NCI-H1092 treated with DMSO at 0.1 percent for 48 hours (cell line): ENCODE measurements at regions not wholly inside any gene's neighbourhood (a gene's known extent, or its start where the extent isn't known, plus 50 kb on each side); places are given as distances from the start of the nearest gene placed in this dataset.
"Not testable (repeated sequence)": the region's sequence is repeated elsewhere in the genome, so short reads cannot be mapped to it uniquely, and the experiment has no call there.

ENCODE experiments used
- DNase-seq: peaks from one replicate; lab custom pipeline; 2025; lab: John Stamatoyannopoulos, UW

DNA sequence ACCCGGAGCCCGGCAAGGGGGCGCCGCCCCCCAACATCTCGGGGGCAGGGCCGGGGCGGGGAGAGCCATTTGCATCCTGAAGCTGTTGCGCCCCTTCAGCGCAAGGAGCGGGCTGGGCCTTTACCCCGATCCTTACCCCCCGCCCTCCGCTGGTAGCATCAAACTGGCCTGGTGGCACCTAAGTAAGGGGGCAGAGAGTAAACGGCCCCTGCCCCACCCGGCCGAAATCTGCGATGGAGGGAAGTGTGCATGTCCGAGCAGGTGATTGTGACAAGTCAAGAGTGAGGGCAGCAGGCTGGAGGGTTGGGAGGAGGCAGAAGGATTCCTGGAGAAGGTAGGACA lies 101.2 kb downstream of the ESM1 start:
- no peak for DNase-seq

GRCh38 chr5:54883374-54884194 lies 101.8 kb downstream of the ESM1 start:
- DNase-seq: no peak

DNA sequence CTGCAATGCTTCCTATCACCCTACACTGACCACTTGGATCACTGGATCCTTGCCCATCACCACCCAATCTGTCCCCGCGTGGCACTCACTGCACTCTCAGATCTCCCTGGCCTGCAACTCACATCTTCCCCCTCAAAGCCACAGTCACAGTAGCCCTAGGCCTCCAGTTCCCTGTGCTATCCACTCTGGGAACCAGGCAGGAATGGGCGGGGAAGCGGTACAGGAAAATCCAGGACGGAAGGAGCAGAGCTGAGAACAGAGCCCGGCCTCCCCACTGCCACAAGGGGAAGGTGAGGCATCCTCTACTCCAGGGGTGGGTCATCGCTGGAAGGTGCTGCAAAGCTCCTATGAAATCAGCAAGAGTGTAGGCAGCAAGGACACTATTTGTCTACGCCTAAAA lies 102.6 kb downstream of the ESM1 start:
- no peak for DNase-seq

DNA sequence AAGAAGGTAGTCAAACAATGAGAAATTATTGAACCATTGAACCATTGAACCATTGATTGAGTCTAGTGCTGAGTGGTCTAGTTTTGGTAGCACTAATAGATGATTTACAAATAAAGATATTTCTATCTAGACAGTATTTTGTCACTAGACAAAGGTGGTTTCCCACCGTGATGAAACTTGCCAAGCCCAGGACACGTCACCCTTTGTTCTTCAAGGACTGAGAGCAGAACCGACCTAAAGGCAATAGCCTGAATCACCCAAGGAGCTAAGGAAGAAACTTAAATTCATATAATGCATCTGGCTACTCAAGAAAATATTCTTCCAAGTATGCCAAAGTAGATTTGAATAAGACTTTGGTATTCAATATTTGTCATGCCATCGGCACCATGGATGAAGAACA lies 103.3 kb downstream of the ESM1 start:
- DNase-seq: no peak

DNA sequence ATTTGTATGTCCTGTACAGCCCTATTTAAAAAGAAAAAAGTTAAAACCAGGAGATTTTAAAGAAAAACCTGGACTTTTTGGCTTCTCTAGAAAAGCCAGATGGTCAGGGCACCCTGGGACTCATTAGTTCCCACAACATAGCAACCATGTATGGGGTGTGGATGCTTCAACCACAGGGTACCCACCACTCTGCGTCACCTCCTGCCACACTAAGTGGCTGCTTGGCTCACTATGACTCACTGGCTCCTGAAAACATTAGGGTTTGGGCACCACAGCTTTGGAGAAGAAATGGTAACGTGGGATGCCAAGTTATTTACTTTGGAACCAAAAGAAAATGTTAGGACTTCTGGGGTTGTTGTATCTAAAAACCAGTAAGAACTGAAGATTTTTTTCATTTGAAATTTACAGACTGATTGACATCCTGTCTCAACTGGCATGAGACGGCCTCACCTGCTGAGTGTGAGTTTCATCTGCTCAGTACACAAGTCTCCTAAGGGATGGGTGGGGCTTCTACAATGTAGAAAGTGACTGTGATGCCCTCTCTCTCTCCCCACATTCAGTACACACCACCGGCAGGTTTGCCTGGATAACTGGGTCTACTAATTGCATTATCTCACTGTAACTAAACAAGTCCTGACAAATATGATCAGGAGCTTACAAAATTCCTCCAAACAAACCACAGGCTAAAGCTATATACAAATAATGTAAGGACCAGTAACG lies 103.9 kb downstream of the ESM1 start:
- DNase-seq: no peak

DNA sequence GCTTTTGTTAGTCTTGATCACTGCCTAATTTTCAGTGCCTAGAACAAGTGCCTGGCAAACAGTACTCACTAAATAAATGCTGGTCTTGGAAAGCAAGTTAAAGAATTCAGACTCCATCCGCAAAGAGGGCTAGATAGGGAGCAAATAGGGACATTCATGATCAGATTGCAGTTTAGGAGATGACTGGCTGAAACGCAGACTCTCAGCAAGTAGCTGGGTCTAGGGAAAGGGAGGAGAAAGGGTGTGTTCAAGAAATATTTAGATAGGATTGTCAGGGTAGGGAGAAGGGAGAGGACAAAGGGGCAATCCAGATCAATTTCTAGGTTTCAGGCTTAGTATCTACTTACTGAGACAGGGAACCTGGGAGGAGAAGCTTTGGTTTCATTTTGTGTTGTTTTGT lies 108.4 kb downstream of the ESM1 start:
- DNase-seq: no peak

GRCh38 chr5:54876556-54876955 lies 108.8 kb downstream of the ESM1 start:
- no peak for DNase-seq

DNA sequence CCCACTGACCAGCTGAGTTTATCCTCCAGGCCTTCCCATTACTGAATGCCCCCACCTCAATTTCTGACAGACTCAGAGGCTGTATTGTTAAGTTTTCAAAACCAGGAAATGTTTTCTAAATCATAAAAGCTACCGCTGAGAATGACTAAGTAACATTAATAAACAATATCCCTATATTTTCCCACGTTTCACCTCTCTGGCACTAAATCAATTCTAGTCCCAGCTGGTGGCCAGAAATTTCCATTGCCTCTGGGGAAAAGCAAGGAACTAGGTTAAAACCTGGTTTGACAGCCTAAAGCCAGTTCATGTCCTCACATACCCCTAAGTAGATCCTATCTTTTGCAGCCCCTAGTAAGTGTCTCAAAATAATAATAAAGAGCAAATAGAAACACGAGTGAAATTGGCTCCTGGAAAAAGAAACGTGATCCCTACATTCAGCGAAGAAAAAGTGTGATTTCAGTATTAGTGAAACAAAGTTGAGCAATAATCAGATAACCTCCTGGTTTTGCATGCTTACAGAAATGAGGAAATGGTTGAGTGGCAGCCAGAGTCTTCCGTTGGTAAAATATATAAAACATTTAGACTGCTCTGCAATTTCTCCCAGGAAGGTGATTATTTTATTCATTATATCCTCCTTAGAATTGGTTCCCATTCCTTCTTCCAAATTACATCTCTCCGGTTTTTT lies 110.9 kb downstream of the ESM1 start:
- no peak for DNase-seq

DNA sequence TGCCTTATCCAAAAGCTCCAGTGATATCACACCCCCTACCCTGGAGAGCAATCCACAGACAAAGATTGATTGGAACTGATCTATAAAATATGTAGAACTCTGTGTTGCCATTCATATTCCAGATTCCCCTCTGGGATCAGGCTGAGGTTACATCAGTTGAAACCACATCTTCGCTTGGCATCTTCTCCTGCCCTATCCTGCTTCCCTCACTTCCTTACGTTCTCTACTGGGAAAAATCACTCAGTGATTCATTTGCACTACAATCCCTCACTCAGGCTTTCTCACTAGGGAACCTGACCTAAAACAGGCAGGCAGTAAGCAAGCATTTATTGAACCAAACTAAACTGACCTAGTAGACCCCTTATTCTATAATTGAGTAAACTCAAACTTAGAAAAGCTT lies 111.7 kb downstream of the ESM1 start:
- DNase-seq: no peak

GRCh38 chr5:54872810-54873209 lies 112.6 kb downstream of the ESM1 start:
- no peak for DNase-seq

DNA sequence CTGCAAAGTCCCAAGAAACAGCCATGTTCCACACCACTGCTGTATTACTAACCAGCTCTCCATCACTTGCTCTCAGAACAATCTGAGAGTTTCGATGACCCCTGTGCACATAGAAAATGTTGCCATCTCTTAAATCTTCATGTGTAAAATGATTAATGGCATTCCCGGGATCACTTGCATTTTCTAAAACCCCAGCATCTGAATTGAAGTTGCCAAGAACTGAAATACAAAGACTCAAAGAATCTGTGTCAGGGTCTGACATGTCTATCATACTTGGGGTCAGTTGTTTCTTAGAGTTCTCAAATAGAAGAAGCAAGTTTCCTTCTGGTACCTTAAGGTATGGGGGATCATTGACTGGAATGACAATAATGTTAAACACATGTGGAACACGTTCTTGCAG lies 115.1 kb downstream of the ESM1 start:
- DNase-seq: no peak

DNA sequence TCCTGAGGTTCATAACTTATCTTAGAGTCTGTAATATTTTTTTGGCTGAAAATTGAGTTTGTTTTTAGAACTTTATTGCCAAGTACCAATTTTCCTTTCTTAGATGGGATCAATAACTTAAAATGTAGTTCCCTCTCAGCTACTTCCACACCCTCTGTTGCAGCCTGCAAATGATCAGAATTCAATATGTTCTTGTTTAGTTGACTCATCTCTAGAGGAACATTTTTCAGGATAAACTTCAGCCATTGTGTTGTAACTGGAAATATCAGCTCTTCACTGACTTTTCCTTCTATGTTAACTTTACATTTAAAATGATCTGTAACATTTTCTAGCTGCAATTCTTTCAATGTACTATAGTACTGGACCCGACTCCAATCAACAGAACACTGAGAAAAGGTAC lies 115.7 kb downstream of the ESM1 start:
- no peak for DNase-seq

- no peak for DNase-seq
Observed at GRCh38 chr5:54868511-54869483, 116.6 kb downstream of the ESM1 start.

DNA sequence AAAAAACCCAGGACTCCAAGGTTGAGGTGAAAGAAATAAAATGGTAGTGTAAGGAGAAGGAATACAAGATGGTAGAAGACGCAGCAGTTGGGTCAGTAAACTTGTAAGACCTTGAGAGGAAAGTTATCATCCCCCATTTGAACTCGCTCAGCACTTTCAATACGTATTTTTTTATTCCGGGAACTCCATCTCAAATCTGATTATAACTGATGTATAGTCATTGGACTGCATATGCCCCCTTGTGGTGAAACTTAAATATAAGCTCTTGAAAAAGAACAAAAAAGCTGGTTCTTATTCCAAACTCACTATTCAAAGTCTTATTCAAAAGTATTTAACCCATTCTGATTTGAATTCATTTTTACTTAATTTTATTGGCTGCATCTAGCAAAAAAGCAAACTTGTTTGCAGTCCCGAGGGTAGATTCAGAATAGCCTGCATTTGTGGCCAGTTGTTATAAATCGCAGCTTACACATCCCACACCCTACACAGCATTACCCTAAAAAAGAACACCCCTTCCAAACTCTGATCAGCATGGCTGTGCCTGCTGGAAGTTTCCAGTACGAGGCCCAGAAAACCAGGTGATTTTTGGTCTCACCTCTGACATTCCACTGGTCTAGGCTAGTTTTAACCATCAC lies 118.0 kb downstream of the ESM1 start:
- peak; percentile 39 for DNase-seq

DNA sequence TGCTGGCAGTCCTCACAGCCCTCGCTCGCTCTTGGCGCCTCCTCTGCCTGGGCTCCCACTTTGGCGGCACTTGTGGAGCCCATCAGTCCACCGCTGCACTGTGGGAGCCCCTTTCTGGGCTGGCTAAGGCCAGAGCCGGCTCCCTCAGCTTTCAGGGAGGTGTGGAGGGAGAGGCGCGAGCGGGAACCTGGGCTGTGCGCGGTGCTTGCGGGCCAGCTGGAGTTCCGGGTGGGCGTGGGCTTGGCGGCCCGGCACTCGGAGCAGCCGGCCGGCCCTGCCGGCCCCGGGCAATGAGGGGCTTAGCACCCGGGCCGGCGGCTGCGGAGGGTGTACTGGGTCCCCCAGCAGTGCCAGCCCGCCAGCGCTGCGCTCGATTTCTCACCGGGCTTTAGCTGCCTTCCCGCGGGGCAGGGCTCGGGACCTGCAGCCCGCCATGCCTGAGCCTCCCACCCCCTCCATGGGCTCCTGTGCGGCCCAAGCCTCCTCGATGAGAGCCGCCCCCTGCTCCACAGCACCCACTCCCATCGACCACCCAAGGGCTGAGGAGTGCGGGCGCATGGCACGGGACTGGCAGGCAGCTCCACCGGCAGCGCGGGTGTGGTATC lies 120.4 kb downstream of the ESM1 start:
- not testable (repeated sequence) for DNase-seq

DNA sequence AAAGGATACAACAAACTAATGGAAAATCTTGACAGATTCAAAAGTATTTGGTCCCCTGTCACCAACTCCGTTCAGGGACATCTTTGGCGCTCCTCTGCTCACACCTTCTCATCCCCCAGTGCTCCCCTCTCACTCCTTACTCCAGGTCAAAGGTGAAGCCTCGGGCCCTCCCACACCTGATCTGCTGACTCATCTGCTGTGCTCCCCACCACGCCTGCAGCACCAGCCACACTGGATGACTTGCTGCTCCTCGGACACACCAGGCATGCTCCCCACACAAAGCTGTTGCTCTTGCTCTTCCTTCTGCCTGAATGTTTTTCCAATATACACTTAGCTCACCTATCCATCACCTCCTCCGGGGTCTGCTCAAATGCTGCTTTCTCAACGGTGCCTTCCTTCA lies 123.4 kb downstream of the ESM1 start:
- no peak for DNase-seq

- DNase-seq: no peak
Observed at GRCh38 chr5:54861212-54861894, 124.0 kb downstream of the ESM1 start.

- DNase-seq: no peak
Observed at GRCh38 chr5:54860321-54860720, 125.1 kb downstream of the ESM1 start.

DNA sequence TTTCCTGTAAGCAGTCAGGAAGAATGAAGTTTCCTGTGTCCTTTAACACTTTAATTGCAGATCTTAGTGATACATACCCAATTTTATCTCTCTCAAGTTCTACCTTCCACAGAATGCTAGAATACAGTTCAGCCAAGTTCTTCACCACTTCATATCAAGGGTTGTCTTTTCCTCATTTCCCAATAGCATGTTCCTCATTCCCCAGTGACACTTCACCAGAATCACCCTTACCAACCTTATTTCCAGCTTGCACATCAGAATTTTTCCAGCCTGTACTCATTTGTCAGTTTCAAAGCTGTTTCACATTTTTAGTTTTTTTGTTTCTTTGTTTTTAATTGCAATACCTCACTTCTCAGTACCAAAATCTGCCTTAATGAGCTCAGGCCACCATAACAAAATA lies 126.1 kb downstream of the ESM1 start:
- DNase-seq: no peak

- DNase-seq: no peak
Observed at GRCh38 chr5:54854883-54855581, 130.4 kb downstream of the ESM1 start.
